H1 (cell line): ENCODE measurements at regions not wholly inside any gene's neighbourhood (a gene's known extent, or its start where the extent isn't known, plus 50 kb on each side); places are given as distances from the start of the nearest gene placed in this dataset.
A peak's percentile ranks its signal among the peaks of the same experiment; 100 is the strongest.

Source experiments
- CTCF ChIA-PET: fragments of 300-600 bp; sonication (Branson Sonifier 250); formaldehyde crosslinking; loops from one replicate; lab custom pipeline; 2021; ENCODE audit not compliant: partially characterized antibody; lab: Charles Lee
- POLR2A ChIA-PET: fragments of 300-600 bp; sonication (Branson Sonifier 250); formaldehyde crosslinking; loops from one replicate; lab custom pipeline; 2021; ENCODE audit warnings: inconsistent platforms; ENCODE audit not compliant: partially characterized antibody; lab: Charles Lee
- DNase-seq, 2 experiments: peaks; one replicate each; pipeline versions ENCODE4 v3.0.0 to v3.0.0-alpha.2; 2010 to 2022; ENCODE audit warnings: low spot score in 2 of 2, low read depth in 1 of 2, mixed read lengths in 1 of 2
- FAIRE-seq: peaks from 2 replicates; lab custom pipeline; 2011; peaks lifted over from hg19 to GRCh38; lab: Jason Lieb, UNC
- H2AFZ ChIP-seq: 2 replicates; pipeline ENCODE4 v1.8.1; 2012; ENCODE audit warnings: low read length, inconsistent platforms
- H2AK5ac ChIP-seq: 2 replicates; pipeline ENCODE4 v1.6.1; 2013; ENCODE audit warnings: low read depth, low read length
- H2BK120ac ChIP-seq: replicated peaks from 2 replicates; pipeline ENCODE3; 2013; ENCODE audit warnings: low read depth, low read length, inconsistent platforms
- H2BK12ac ChIP-seq: 2 replicates; pipeline ENCODE4 v1.6.1; 2013; ENCODE audit warnings: low read depth, low read length
- H2BK15ac ChIP-seq: 2 replicates; pipeline ENCODE4 v1.6.1; 2013; ENCODE audit warnings: low read length
- H2BK20ac ChIP-seq: 2 replicates; pipeline ENCODE4 v1.6.1; 2013; ENCODE audit warnings: low read length
- H2BK5ac ChIP-seq: 2 replicates; pipeline ENCODE4 v1.6.1; 2013; ENCODE audit warnings: low read depth, low read length
- H3K14ac ChIP-seq: 2 replicates; pipeline ENCODE4 v1.6.1; 2013; ENCODE audit warnings: inconsistent platforms; ENCODE audit not compliant: insufficient read length
- H3K18ac ChIP-seq: 2 replicates; pipeline ENCODE4 v1.6.1; 2013; ENCODE audit warnings: low read length; ENCODE audit errors: extremely low read depth
- H3K23ac ChIP-seq: 2 replicates; pipeline ENCODE4 v1.6.1; 2013; ENCODE audit warnings: inconsistent platforms; ENCODE audit not compliant: insufficient read length
- H3K23me2 ChIP-seq: 2 replicates; pipeline ENCODE4 v1.6.1; 2013; ENCODE audit warnings: low read depth, low read length
- H3K27ac ChIP-seq: 2 replicates; pipeline ENCODE4 v1.6.1; 2011; ENCODE audit warnings: low read depth, low read length, inconsistent platforms
- H3K27me3 ChIP-seq, 4 experiments: replicated peaks in 1 of 4; 1 replicate in 1 of 4; 2 replicates in 3 of 4; pipeline versions ENCODE4 v1.6.1 to v1.8.1; 2011 to 2013; ENCODE audit warnings: low read length in 3 of 4, mild to moderate bottlenecking in 3 of 4, inconsistent platforms in 2 of 4, mixed read lengths in 2 of 4, moderate library complexity in 1 of 4; ENCODE audit not compliant: control insufficient read depth in 3 of 4, insufficient read depth in 3 of 4; ENCODE audit errors: extremely low read depth in 1 of 4
- H3K36me3 ChIP-seq, 4 experiments: 2 replicates each; pipeline versions ENCODE4 v1.6.1 to v1.8.1; 2011 to 2013; ENCODE audit warnings: mild to moderate bottlenecking in 4 of 4, low read length in 3 of 4, moderate library complexity in 2 of 4, control low read depth in 1 of 4, inconsistent platforms in 1 of 4; ENCODE audit not compliant: insufficient read depth in 4 of 4, control insufficient read depth in 2 of 4
- H3K4ac ChIP-seq: replicated peaks from 2 replicates; pipeline ENCODE3; 2013; ENCODE audit warnings: low read length, low read depth, mixed read lengths, inconsistent platforms; ENCODE audit not compliant: insufficient read length
- H3K4me1 ChIP-seq, 4 experiments: replicated peaks in 1 of 4; 1 replicate in 1 of 4; 2 replicates in 3 of 4; pipeline versions ENCODE4 v1.6.1 to v1.8.1; 2011 to 2013; ENCODE audit warnings: low read length in 3 of 4, inconsistent platforms in 2 of 4, mixed read lengths in 1 of 4; ENCODE audit not compliant: insufficient read depth in 4 of 4, control insufficient read depth in 3 of 4
- H3K4me2 ChIP-seq, 2 experiments: 2 replicates each; pipeline versions ENCODE4 v1.6.1 to v1.8.1; 2011 to 2013; ENCODE audit warnings: low read depth in 2 of 2, low read length in 2 of 2, control low read depth in 1 of 2, inconsistent platforms in 1 of 2, mild to moderate bottlenecking in 1 of 2; ENCODE audit not compliant: insufficient read depth in 1 of 2
- H3K4me3 ChIP-seq, 4 experiments: fragments of 200-600, 300-600 bp in 1 of 4; sonication (generic), shearing (Covaris generic), sonication (Bioruptor Twin) in 1 of 4; 2 replicates each; pipeline versions ENCODE4 v1.5.1 to v1.8.1; 2011 to 2016; ENCODE audit warnings: low read length in 4 of 4, low read depth in 3 of 4, control low read depth in 2 of 4, inconsistent platforms in 2 of 4, mild to moderate bottlenecking in 2 of 4, mixed read lengths in 1 of 4, moderate library complexity in 1 of 4; ENCODE audit not compliant: insufficient read depth in 2 of 4; ENCODE audit errors: extremely low read depth in 1 of 4
- H3K56ac ChIP-seq: replicated peaks from 2 replicates; pipeline ENCODE3; 2013; ENCODE audit warnings: low read depth, mild to moderate bottlenecking, mixed read lengths, low read length, inconsistent platforms; ENCODE audit not compliant: insufficient read length
- H3K79me1 ChIP-seq: 2 replicates; pipeline ENCODE4 v1.6.1; 2013; ENCODE audit warnings: low read depth, low read length, control low read depth
- H3K79me2 ChIP-seq, 2 experiments: 2 replicates each; pipeline versions ENCODE4 v1.6.1 to v1.8.1; 2012 to 2013; ENCODE audit warnings: low read length in 2 of 2, mild to moderate bottlenecking in 2 of 2, inconsistent platforms in 1 of 2; ENCODE audit not compliant: insufficient read depth in 2 of 2, control insufficient read depth in 1 of 2
- H3K9ac ChIP-seq, 4 experiments: replicated peaks in 1 of 4; 1 replicate in 1 of 4; 2 replicates in 3 of 4; pipeline versions ENCODE4 v1.6.1 to v1.8.1; 2011 to 2013; ENCODE audit warnings: low read depth in 3 of 4, low read length in 3 of 4, control low read depth in 2 of 4, mild to moderate bottlenecking in 2 of 4, moderate library complexity in 2 of 4, inconsistent platforms in 1 of 4; ENCODE audit errors: extremely low read depth in 1 of 4
- H3K9me3 ChIP-seq, 2 experiments: 2 replicates each; pipeline versions ENCODE4 v1.6.1 to v1.8.1; 2012 to 2013; ENCODE audit warnings: mild to moderate bottlenecking in 2 of 2, moderate library complexity in 2 of 2, control low read depth in 1 of 2, inconsistent platforms in 1 of 2, low read depth in 1 of 2, low read length in 1 of 2, mixed read lengths in 1 of 2; ENCODE audit not compliant: insufficient read depth in 2 of 2
- H4K20me1 ChIP-seq, 2 experiments: replicated peaks in 1 of 2; 2 replicates each; pipeline versions ENCODE3 to v1.8.1; 2011 to 2013; ENCODE audit warnings: inconsistent platforms in 2 of 2, low read length in 2 of 2, mild to moderate bottlenecking in 1 of 2; ENCODE audit not compliant: insufficient read depth in 2 of 2, control insufficient read depth in 1 of 2
- H4K5ac ChIP-seq: 2 replicates; pipeline ENCODE4 v1.6.1; 2013; ENCODE audit warnings: low read length, low read depth, mixed read lengths, inconsistent platforms; ENCODE audit not compliant: insufficient read length
- H4K8ac ChIP-seq: 2 replicates; pipeline ENCODE4 v1.8.0; 2013; ENCODE audit warnings: mild to moderate bottlenecking, moderate library complexity, low read length, inconsistent platforms; ENCODE audit not compliant: insufficient read depth; ENCODE audit errors: extremely low read depth
- H4K91ac ChIP-seq: replicated peaks from 2 replicates; pipeline ENCODE3; 2013; ENCODE audit warnings: low read length, mixed read lengths, inconsistent platforms; ENCODE audit not compliant: insufficient read length
- CTCF ChIP-seq, 3 experiments: IDR thresholded peaks; 1 replicate in 2 of 3; 2 replicates in 1 of 3; pipeline versions ENCODE4 v1.5.1 to v1.6.1; 2011; ENCODE audit warnings: low read length in 3 of 3, mild to moderate bottlenecking in 3 of 3, inconsistent platforms in 2 of 3, low read depth in 1 of 3, moderate library complexity in 1 of 3; ENCODE audit not compliant: insufficient read depth in 1 of 3; ENCODE audit errors: control extremely low read depth in 1 of 3
- RAD21 ChIP-seq, 2 experiments: IDR thresholded peaks in 1 of 2; conservative IDR thresholded peaks in 1 of 2; 2 replicates each; pipeline ENCODE4 v1.6.1; 2011; ENCODE audit warnings: low read depth in 2 of 2, low read length in 2 of 2, improper control_type of control experiment in 1 of 2, inconsistent platforms in 1 of 2, mild to moderate bottlenecking in 1 of 2, moderate library complexity in 1 of 2
- TEAD4 ChIP-seq: IDR thresholded peaks from 2 replicates; pipeline ENCODE4 v1.6.1; 2012; ENCODE audit warnings: low read depth, low read length, inconsistent platforms, mixed read lengths
- WGBS, 2 experiments: shearing (Covaris generic) in 1 of 2; methylation state at CpG; one replicate each; pipeline versions ENCODE4 v1.1.6 to v1.1.7; 2013 to 2015; ENCODE audit warnings: low lambda C conversion rate in 2 of 2, mixed read lengths in 2 of 2, inconsistent platforms in 1 of 2, low coverage in 1 of 2, missing lambda C conversion rate in 1 of 2; ENCODE audit not compliant: insufficient replicate concordance in 2 of 2, insufficient coverage in 1 of 2, insufficient read length in 1 of 2; ENCODE audit errors: extremely low coverage in 1 of 2, missing lambda C conversion rate in 1 of 2; 5-methylcytosine and 5-hydroxymethylcytosine counted together

- no peak overlapping the region for H2BK12ac ChIP-seq
- peak; percentile 7 for FAIRE-seq
- H4K91ac ChIP-seq = no peak overlapping the region
- H3K4ac ChIP-seq = no peak overlapping the region
- no peaks in the 10 kb centered on the region for H3K79me1 ChIP-seq
- H3K23ac ChIP-seq = no peak overlapping the region
- H4K8ac ChIP-seq = no peak overlapping the region
- no peak for TF ChIP-seq TEAD4
- peak; percentile 62 to 74 for TF ChIP-seq RAD21 (IDR thresholded peaks at IDR 0.05 in 1 of 2, conservative IDR thresholded peaks at IDR 0.05 in 1 of 2; ENCODE audit: low read depth in 2 of 2, low read length in 2 of 2)
- TF ChIP-seq CTCF (IDR thresholded peaks at IDR 0.05; ENCODE audit: control extremely low read depth in 1 of 3, insufficient read depth in 1 of 3, low read depth in 1 of 3, low read length in 3 of 3) = peak; percentile 24 to 75 (median 72)
- no peak overlapping the region for H3K4me2 ChIP-seq
- H3K27me3 ChIP-seq = no peaks in the 10 kb centered on the region
- no peak overlapping the region for H2BK120ac ChIP-seq
- H2BK15ac ChIP-seq = no peak overlapping the region
- peaks cover 0 to 2% (median 0%) of the 10 kb centered on the region in 4 experiments; a peak in 1 of 7 replicates for H3K4me1 ChIP-seq
- H2BK5ac ChIP-seq = no peak overlapping the region
- H4K5ac ChIP-seq = no peak overlapping the region
- H3K79me2 ChIP-seq = no peaks in the 10 kb centered on the region
- no peak overlapping the region for H3K9ac ChIP-seq
- H3K9me3 ChIP-seq = no peaks in the 10 kb centered on the region
- no peak overlapping the region for H3K4me3 ChIP-seq
- H2BK20ac ChIP-seq = no peak overlapping the region
- H3K56ac ChIP-seq = no peak overlapping the region
- no peak overlapping the region for H3K27ac ChIP-seq
- no peaks in the 10 kb centered on the region for H4K20me1 ChIP-seq
- no peaks in the 10 kb centered on the region for H3K36me3 ChIP-seq
- ChIA-PET POLR2A (no interaction called here), CTCF (interaction anchor here (0.5 to 42.8 kb wide), 48 partner anchors 8 to 857 kb away, joined by 3 to 1551 read pairs (median 5); no protein-coding TSS in a partner anchor)
- no peak overlapping the region for H3K18ac ChIP-seq
- no peak overlapping the region for H2AFZ ChIP-seq
- WGBS, 2 experiments = 79% methylated on average over 2 of the region's 2 CpGs; no CpG with 5 or more reads in 1 of the 2 experiments
- H2AK5ac ChIP-seq = no peak overlapping the region
- DNase-seq = no peak
- no peaks in the 10 kb centered on the region; the same call in 1 of the 2 replicates for H3K23me2 ChIP-seq
- H3K14ac ChIP-seq = no peak overlapping the region
Observed at GRCh38 chr4:77358315-77358928, 201.4 kb downstream of the CCNG2 start.
